Omental fat pad (tissue), 3 donors: ENCODE measurements at regions not wholly inside any gene's neighbourhood (a gene's known extent, or its start where the extent isn't known, plus 50 kb on each side); places are given as distances from the start of the nearest gene placed in this dataset.

Experiments used
- ATAC-seq: fragments of 150-250 bp; one replicate; pipeline ENCODE4 v1.9.1; 2016; ENCODE audit warnings: mild to moderate bottlenecking, moderate library complexity; ENCODE audit not compliant: low FRiP score
- DNase-seq: peaks from one replicate; pipeline ENCODE4 v3.0.0-alpha.2; 2019; ENCODE audit warnings: low spot score
- CTCF ChIP-seq, 3 donors: fragments of 450-650 bp; IDR thresholded peaks; one replicate each; pipeline ENCODE4 v1.5.1; 2016 to 2017; ENCODE audit warnings: antibody characterized with exemption in 3 of 3, mild to moderate bottlenecking in 3 of 3, moderate library complexity in 2 of 3

- DNase-seq = no peak
- TF ChIP-seq CTCF (IDR thresholded peaks at IDR 0.05) = no peak
- ATAC-seq = no peak
Measured at GRCh38 chr3:64426551-64426950, 201.3 kb upstream of the PRICKLE2 start.

- DNase-seq (no peak), ATAC-seq (no peak)
- TF ChIP-seq CTCF (IDR thresholded peaks at IDR 0.05) = no peak
Measured at GRCh38 chr3:64422932-64423331, 197.7 kb upstream of the PRICKLE2 start.

- DNase-seq = no peak
- TF ChIP-seq CTCF (IDR thresholded peaks at IDR 0.05) = no peak
- ATAC-seq = no peak
Measured at GRCh38 chr3:64422192-64422591, 196.9 kb upstream of the PRICKLE2 start.

- no peak for TF ChIP-seq CTCF (IDR thresholded peaks at IDR 0.05)
- DNase-seq (no peak), ATAC-seq (no peak)
Measured at GRCh38 chr3:64417816-64418215, 192.6 kb upstream of the PRICKLE2 start.

- no peak for DNase-seq
- TF ChIP-seq CTCF (IDR thresholded peaks at IDR 0.05) = no peak
- no peak for ATAC-seq
Measured at GRCh38 chr3:64414043-64414442, 188.8 kb upstream of the PRICKLE2 start.

GRCh38 chr3:64411101-64411500 is 185.8 kb upstream of the PRICKLE2 start:
- ATAC-seq = no peak
- TF ChIP-seq CTCF (IDR thresholded peaks at IDR 0.05) = no peak
- no peak for DNase-seq

- ATAC-seq (no peak), DNase-seq (no peak)
- no peak for TF ChIP-seq CTCF (IDR thresholded peaks at IDR 0.05)
Measured at GRCh38 chr3:64410226-64410625, 185.0 kb upstream of the PRICKLE2 start.
